ENCODE measurements at regions not wholly inside any gene's neighbourhood (a gene's known extent, or its start where the extent isn't known, plus 50 kb on each side); places are given as distances from the start of the nearest gene placed in this dataset.

- no peaks in the 10 kb centered on the region for H3K27me3 ChIP-seq (ENCODE audit: insufficient read depth)
- no peak for DNase-seq
- ChIA-PET POLR2A (no interaction called here), CTCF (interaction anchor here (0.7 to 2.9 kb wide), 7 partner anchors 8 to 205 kb away, joined by 3 to 10 read pairs (median 4); no protein-coding TSS in a partner anchor)
- no peak overlapping the region for H3K4me2 ChIP-seq
- H4K20me1 ChIP-seq (ENCODE audit: insufficient read depth) = no peaks in the 10 kb centered on the region
- H3K4me1 ChIP-seq (ENCODE audit: control insufficient read depth in 1 of 2, insufficient read depth in 2 of 2, low read depth in 1 of 2, low read length in 1 of 2) = peaks cover 0 to 5% of the 10 kb centered on the region in 2 experiments; a peak in 1 of 4 replicates
- H3K9me2 ChIP-seq = no peaks in the 10 kb centered on the region
- H3K4me3 ChIP-seq (ENCODE audit: low read depth in 2 of 2, low read length in 1 of 2) = no peak overlapping the region
- TF ChIP-seq FOSL2 (IDR thresholded peaks at IDR 0.05; ENCODE audit: borderline replicate concordance, low read depth) (no peak), TAF1 (IDR thresholded peaks at IDR 0.05; ENCODE audit: borderline replicate concordance, low read depth, low read length) (no peak), EP300 (IDR thresholded peaks at IDR 0.05; ENCODE audit: borderline replicate concordance in 1 of 2, low read depth in 1 of 2, low read length in 1 of 2) (no peak), TEAD4 (IDR thresholded peaks at IDR 0.05; ENCODE audit: borderline replicate concordance, insufficient read depth) (no peak), NFIC (IDR thresholded peaks at IDR 0.05; ENCODE audit: borderline replicate concordance) (no peak), NRF1 (IDR thresholded peaks at IDR 0.05; ENCODE audit: low read depth, low read length) (no peak), YY1 (IDR thresholded peaks at IDR 0.05; ENCODE audit: low read depth) (no peak), POLR2AphosphoS5 (IDR thresholded peaks at IDR 0.05; ENCODE audit: low read depth, low read length) (no peak), USF2 (IDR thresholded peaks at IDR 0.05; ENCODE audit: borderline replicate concordance, low read depth, low read length) (no peak), ELF1 (IDR thresholded peaks at IDR 0.05) (no peak), MXI1 (IDR thresholded peaks at IDR 0.05; ENCODE audit: low read depth, low read length) (no peak), EZH2phosphoT487 (IDR thresholded peaks at IDR 0.05; ENCODE audit: borderline replicate concordance, low read depth) (no peak)
- no peak overlapping the region for H3K27ac ChIP-seq (ENCODE audit: low read depth in 2 of 2, low read length in 1 of 2)
- no peak overlapping the region for H3K9ac ChIP-seq
- H3K9me3 ChIP-seq = no peaks in the 10 kb centered on the region
- no peaks in the 10 kb centered on the region for H3F3A ChIP-seq (replicated peaks; ENCODE audit: insufficient read depth)
- H3K79me2 ChIP-seq (ENCODE audit: insufficient read depth) = no peaks in the 10 kb centered on the region
- H3K36me3 ChIP-seq (replicated peaks in 1 of 2; ENCODE audit: control insufficient read depth in 1 of 2, insufficient read depth in 2 of 2, low read length in 1 of 2) = no peaks in the 10 kb centered on the region
- H2AFZ ChIP-seq (ENCODE audit: low read depth) = no peak overlapping the region
- 89% methylated on average over 5 of the region's 8 CpGs for WGBS (ENCODE audit: low lambda C conversion rate)
These were observed 152.0 kb upstream of the STX18 start for GRCh38 chr4:4693755-4694295.

GRCh38 chr4:4693258-4693657 is 151.4 kb upstream of the STX18 start:
- Histone ChIP-seq H3K79me2 (ENCODE audit: insufficient read depth) (no peaks in the 10 kb centered on the region), H3K27ac (ENCODE audit: low read depth in 2 of 2, low read length in 1 of 2) (no peak overlapping the region), H3K27me3 (ENCODE audit: insufficient read depth) (no peaks in the 10 kb centered on the region), H3K4me2 (no peak overlapping the region), H3F3A (replicated peaks; ENCODE audit: insufficient read depth) (no peaks in the 10 kb centered on the region), H3K4me1 (ENCODE audit: control insufficient read depth in 1 of 2, insufficient read depth in 2 of 2, low read depth in 1 of 2, low read length in 1 of 2) (peaks cover 0 to 5% of the 10 kb centered on the region in 2 experiments; a peak in 1 of 4 replicates), H2AFZ (ENCODE audit: low read depth) (no peak overlapping the region), H4K20me1 (ENCODE audit: insufficient read depth) (no peaks in the 10 kb centered on the region), H3K9me2 (no peaks in the 10 kb centered on the region), H3K36me3 (replicated peaks in 1 of 2; ENCODE audit: control insufficient read depth in 1 of 2, insufficient read depth in 2 of 2, low read length in 1 of 2) (no peaks in the 10 kb centered on the region), H3K9me3 (no peaks in the 10 kb centered on the region), H3K9ac (no peak overlapping the region), H3K4me3 (ENCODE audit: low read depth in 2 of 2, low read length in 1 of 2) (no peak overlapping the region)
- DNase-seq = no peak
- ChIA-PET CTCF (interaction anchor here (0.7 to 2.8 kb wide), 5 partner anchors 9 to 205 kb away, joined by 3 to 7 read pairs (median 4); no protein-coding TSS in a partner anchor), POLR2A (no interaction called here)
- 77% methylated on average over 3 of the region's 3 CpGs for WGBS (ENCODE audit: low lambda C conversion rate)
- TF ChIP-seq GABPA (IDR thresholded peaks at IDR 0.05; ENCODE audit: low read depth) = no peak
- no peak for TF ChIP-seq GATA2 (CRISPR knock-in tag; IDR thresholded peaks at IDR 0.05)
- no peak for TF ChIP-seq TAF1 (IDR thresholded peaks at IDR 0.05; ENCODE audit: borderline replicate concordance, low read depth, low read length)
- TF ChIP-seq ZBTB33 (IDR thresholded peaks at IDR 0.05; ENCODE audit: borderline replicate concordance, low read depth) = no peak
- TF ChIP-seq FOXJ3 (CRISPR knock-in tag; IDR thresholded peaks at IDR 0.05) = no peak
- TF ChIP-seq USF1 (IDR thresholded peaks at IDR 0.05; ENCODE audit: borderline replicate concordance, low read depth) = no peak
- no peak for TF ChIP-seq TEAD4 (IDR thresholded peaks at IDR 0.05; ENCODE audit: borderline replicate concordance, insufficient read depth)
- no peak for TF ChIP-seq USF2 (IDR thresholded peaks at IDR 0.05; ENCODE audit: borderline replicate concordance, low read depth, low read length)
- no peak for TF ChIP-seq MAX (IDR thresholded peaks at IDR 0.05; ENCODE audit: low read depth)
- no peak for TF ChIP-seq CTCF (IDR thresholded peaks at IDR 0.05)
- no peak for TF ChIP-seq RFX5 (IDR thresholded peaks at IDR 0.05; ENCODE audit: low read length)
- TF ChIP-seq RXRA (IDR thresholded peaks at IDR 0.05; ENCODE audit: borderline replicate concordance, low read depth) = no peak

All from SK-N-SH (cell line).